HUES6 (cell line): ENCODE measurements at regions not wholly inside any gene's neighbourhood (a gene's known extent, or its start where the extent isn't known, plus 50 kb on each side); places are given as distances from the start of the nearest gene placed in this dataset.
"Not testable (repeated sequence)": the region's sequence is repeated elsewhere in the genome, so short reads cannot be mapped to it uniquely, and the experiment has no call there.

Experiments used
- H3K27ac ChIP-seq: 2 replicates; pipeline ENCODE4 v1.7.0; 2013; ENCODE audit warnings: low read depth, mild to moderate bottlenecking, low read length, inconsistent platforms
- H3K27me3 ChIP-seq: 2 replicates; pipeline ENCODE4 v1.6.1; 2013; ENCODE audit warnings: low read length; ENCODE audit not compliant: control insufficient read depth, insufficient read depth
- H3K36me3 ChIP-seq: 2 replicates; pipeline ENCODE4 v1.6.1; 2013; ENCODE audit warnings: low read length; ENCODE audit not compliant: control insufficient read depth, insufficient read depth
- H3K4me1 ChIP-seq: 2 replicates; pipeline ENCODE4 v1.6.1; 2013; ENCODE audit warnings: low read length; ENCODE audit not compliant: control insufficient read depth, insufficient read depth
- H3K4me3 ChIP-seq: 2 replicates; pipeline ENCODE4 v1.5.1; 2013; ENCODE audit warnings: low read depth, low read length
- H3K9ac ChIP-seq: one replicate; pipeline ENCODE4 v1.6.1; 2013; ENCODE audit warnings: mild to moderate bottlenecking, low read length
- H3K9me3 ChIP-seq: 2 replicates; pipeline ENCODE4 v1.6.1; 2013; ENCODE audit warnings: low read depth, low read length; ENCODE audit not compliant: control insufficient read depth, insufficient read depth

- Histone ChIP-seq H3K9me3 (no peaks in the 10 kb centered on the region), H3K36me3 (no peaks in the 10 kb centered on the region), H3K27ac (no peak overlapping the region), H3K9ac (no peak overlapping the region), H3K27me3 (no peaks in the 10 kb centered on the region; the same call in 1 of the 2 replicates), H3K4me1 (no peaks in the 10 kb centered on the region), H3K4me3 (no peak overlapping the region)
These were observed 447.8 kb downstream of the MFSD1 start for GRCh38 chr3:159249472-159250174.

GRCh38 chr3:159250961-159251360 lies 449.1 kb downstream of the MFSD1 start:
- no peak overlapping the region for H3K27ac ChIP-seq
- no peaks in the 10 kb centered on the region for H3K36me3 ChIP-seq
- no peaks in the 10 kb centered on the region for H3K4me1 ChIP-seq
- no peaks in the 10 kb centered on the region for H3K9me3 ChIP-seq
- no peak overlapping the region for H3K4me3 ChIP-seq
- H3K9ac ChIP-seq: no peak overlapping the region
- no peaks in the 10 kb centered on the region; the same call in 1 of the 2 replicates for H3K27me3 ChIP-seq

GRCh38 chr3:159252274-159252673 lies 450.4 kb downstream of the MFSD1 start:
- Histone ChIP-seq H3K27me3 (no peaks in the 10 kb centered on the region; the same call in 1 of the 2 replicates), H3K9me3 (no peaks in the 10 kb centered on the region), H3K4me1 (no peaks in the 10 kb centered on the region), H3K36me3 (no peaks in the 10 kb centered on the region), H3K9ac (no peak overlapping the region), H3K27ac (no peak overlapping the region), H3K4me3 (no peak overlapping the region)

GRCh38 chr3:159252772-159253384 lies 451.0 kb downstream of the MFSD1 start:
- no peaks in the 10 kb centered on the region; the same call in 1 of the 2 replicates for H3K27me3 ChIP-seq
- H3K9me3 ChIP-seq: no peaks in the 10 kb centered on the region
- no peaks in the 10 kb centered on the region for H3K4me1 ChIP-seq
- H3K36me3 ChIP-seq: no peaks in the 10 kb centered on the region
- H3K4me3 ChIP-seq: no peak overlapping the region
- H3K9ac ChIP-seq: no peak overlapping the region
- no peak overlapping the region for H3K27ac ChIP-seq

- Histone ChIP-seq H3K27me3 (no peaks in the 10 kb centered on the region; the same call in 1 of the 2 replicates), H3K36me3 (no peaks in the 10 kb centered on the region), H3K4me3 (no peak overlapping the region), H3K4me1 (no peaks in the 10 kb centered on the region), H3K9me3 (no peaks in the 10 kb centered on the region), H3K27ac (no peak overlapping the region), H3K9ac (no peak overlapping the region)
These were observed 452.0 kb downstream of the MFSD1 start for GRCh38 chr3:159253860-159254259.

- Histone ChIP-seq H3K27me3 (no peaks in the 10 kb centered on the region; the same call in 1 of the 2 replicates), H3K36me3 (no peaks in the 10 kb centered on the region), H3K27ac (no peak overlapping the region), H3K9ac (no peak overlapping the region), H3K4me3 (no peak overlapping the region), H3K4me1 (no peaks in the 10 kb centered on the region), H3K9me3 (no peaks in the 10 kb centered on the region)
These were observed 456.1 kb downstream of the MFSD1 start for GRCh38 chr3:159257954-159258353.

- no peak overlapping the region for H3K9ac ChIP-seq
- H3K4me1 ChIP-seq: no peaks in the 10 kb centered on the region
- H3K27ac ChIP-seq: no peak overlapping the region
- H3K4me3 ChIP-seq: no peak overlapping the region
- no peaks in the 10 kb centered on the region for H3K36me3 ChIP-seq
- no peaks in the 10 kb centered on the region for H3K9me3 ChIP-seq
- no peaks in the 10 kb centered on the region; the same call in 1 of the 2 replicates for H3K27me3 ChIP-seq
These were observed 457.1 kb downstream of the MFSD1 start for GRCh38 chr3:159258934-159259333.

GRCh38 chr3:159260049-159260662 lies 458.3 kb downstream of the MFSD1 start:
- no peak overlapping the region for H3K4me3 ChIP-seq
- no peaks in the 10 kb centered on the region for H3K9me3 ChIP-seq
- H3K36me3 ChIP-seq: no peaks in the 10 kb centered on the region
- H3K27ac ChIP-seq: no peak overlapping the region
- no peak overlapping the region for H3K9ac ChIP-seq
- H3K27me3 ChIP-seq: no peaks in the 10 kb centered on the region
- no peaks in the 10 kb centered on the region for H3K4me1 ChIP-seq

- not testable (repeated sequence) for H3K9me3 ChIP-seq, H3K36me3 ChIP-seq, H3K4me3 ChIP-seq, H3K4me1 ChIP-seq, H3K27me3 ChIP-seq, H3K27ac ChIP-seq, H3K9ac ChIP-seq
These were observed 459.5 kb downstream of the MFSD1 start for GRCh38 chr3:159261333-159261732.

- Histone ChIP-seq H3K9me3 (no peaks in the 10 kb centered on the region), H3K36me3 (no peaks in the 10 kb centered on the region), H3K4me1 (no peaks in the 10 kb centered on the region; the same call in 1 of the 2 replicates), H3K27me3 (no peaks in the 10 kb centered on the region), H3K9ac (no peak overlapping the region), H3K4me3 (no peak overlapping the region), H3K27ac (no peak overlapping the region)
These were observed 462.1 kb downstream of the MFSD1 start for GRCh38 chr3:159263750-159264553.
